ENCODE measurements at regions not wholly inside any gene's neighbourhood (a gene's known extent, or its start where the extent isn't known, plus 50 kb on each side); places are given as distances from the start of the nearest gene placed in this dataset.

DNA sequence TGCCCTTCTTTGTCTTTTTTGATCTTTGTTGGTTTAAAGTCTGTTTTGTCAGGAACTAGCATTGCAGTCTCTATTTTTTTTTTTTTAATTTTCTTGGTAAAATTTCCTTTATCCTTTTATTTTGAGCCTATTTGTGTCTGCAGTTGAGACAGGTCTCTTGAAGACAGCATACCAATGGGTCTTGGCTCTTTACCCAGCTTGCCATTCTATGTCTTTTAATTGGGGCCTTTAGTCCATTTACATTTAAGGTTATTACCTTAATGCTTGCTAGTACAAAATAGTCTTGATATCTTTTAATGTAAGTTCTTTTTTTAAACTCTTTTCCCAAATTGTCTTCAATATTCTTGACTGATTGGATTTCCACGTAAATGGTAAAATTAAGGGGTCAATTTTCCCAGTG is 398.3 kb upstream of the CHRM2 start:
- Histone ChIP-seq H3K9ac (replicated peaks in 1 of 4; ENCODE audit: extremely low read depth in 1 of 4, low read depth in 3 of 4, low read length in 3 of 4) (no peak overlapping the region), H2BK12ac (ENCODE audit: low read depth, low read length) (no peak overlapping the region), H4K8ac (ENCODE audit: extremely low read depth, insufficient read depth, low read length) (no peak overlapping the region), H3K4ac (replicated peaks; ENCODE audit: insufficient read length, low read depth, low read length) (no peak overlapping the region), H2BK20ac (ENCODE audit: low read length) (no peak overlapping the region), H4K20me1 (replicated peaks in 1 of 2; ENCODE audit: control insufficient read depth in 1 of 2, insufficient read depth in 2 of 2, low read length in 2 of 2) (no peaks in the 10 kb centered on the region), H3K23me2 (ENCODE audit: low read depth, low read length) (no peaks in the 10 kb centered on the region), H2AFZ (ENCODE audit: low read length) (no peak overlapping the region), H3K18ac (ENCODE audit: extremely low read depth, low read length) (no peak overlapping the region), H3K4me2 (ENCODE audit: insufficient read depth in 1 of 2, low read depth in 2 of 2, low read length in 2 of 2) (no peak overlapping the region), H2AK5ac (ENCODE audit: low read depth, low read length) (no peak overlapping the region), H3K4me3 (ENCODE audit: extremely low read depth in 1 of 4, insufficient read depth in 2 of 4, low read depth in 3 of 4, low read length in 4 of 4) (no peak overlapping the region), H3K27ac (ENCODE audit: low read depth, low read length) (no peak overlapping the region), H2BK5ac (ENCODE audit: low read depth, low read length) (no peak overlapping the region), H2BK15ac (ENCODE audit: low read length) (no peak overlapping the region), H3K9me3 (ENCODE audit: insufficient read depth in 2 of 2, low read depth in 1 of 2, low read length in 1 of 2) (peaks cover 3 to 6% of the 10 kb centered on the region in 2 experiments; a peak in 2 of 4 replicates), H3K14ac (ENCODE audit: insufficient read length) (no peak overlapping the region), H3K23ac (ENCODE audit: insufficient read length) (no peak overlapping the region), H3K79me2 (ENCODE audit: control insufficient read depth in 1 of 2, insufficient read depth in 2 of 2, low read length in 2 of 2) (no peaks in the 10 kb centered on the region), H4K5ac (ENCODE audit: insufficient read length, low read depth, low read length) (no peak overlapping the region), H3K27me3 (replicated peaks in 1 of 4; ENCODE audit: control insufficient read depth in 3 of 4, extremely low read depth in 1 of 4, insufficient read depth in 3 of 4, low read length in 3 of 4) (no peaks in the 10 kb centered on the region), H3K4me1 (replicated peaks in 1 of 4; ENCODE audit: control insufficient read depth in 3 of 4, insufficient read depth in 4 of 4, low read length in 3 of 4) (no peaks in the 10 kb centered on the region), H3K79me1 (ENCODE audit: low read depth, low read length) (no peaks in the 10 kb centered on the region), H3K56ac (replicated peaks; ENCODE audit: insufficient read length, low read depth, low read length) (no peak overlapping the region), H3K36me3 (ENCODE audit: control insufficient read depth in 2 of 4, insufficient read depth in 4 of 4, low read length in 3 of 4) (no peaks in the 10 kb centered on the region), H4K91ac (replicated peaks; ENCODE audit: insufficient read length, low read length) (no peak overlapping the region), H2BK120ac (replicated peaks; ENCODE audit: low read depth, low read length) (no peak overlapping the region)
- WGBS, 2 experiments (ENCODE audit: extremely low coverage in 1 of 2, insufficient coverage in 1 of 2, insufficient read length in 1 of 2, insufficient replicate concordance in 2 of 2, low coverage in 1 of 2, low lambda C conversion rate in 2 of 2, missing lambda C conversion rate in 1 of 2): 91% methylated on average over 1 of the region's 1 CpG; no CpG with 5 or more reads in 1 of the 2 experiments
- POLR2A ChIA-PET (ENCODE audit: partially characterized antibody): no interaction called here
- no peak for FAIRE-seq
- TF ChIP-seq BACH1 (IDR thresholded peaks at IDR 0.05; ENCODE audit: low read length) (no peak), SP4 (IDR thresholded peaks at IDR 0.05; ENCODE audit: low read length) (no peak), PHF8 (conservative IDR thresholded peaks at IDR 0.05; ENCODE audit: low read depth, low read length) (no peak), CTBP2 (IDR thresholded peaks at IDR 0.05; ENCODE audit: borderline replicate concordance, insufficient read depth, insufficient read length, low read length) (no peak), TCF12 (IDR thresholded peaks at IDR 0.05; ENCODE audit: low read depth, low read length) (no peak), KDM5A (IDR thresholded peaks at IDR 0.05; ENCODE audit: low read length) (no peak), RNF2 (IDR thresholded peaks at IDR 0.05; ENCODE audit: borderline replicate concordance, low read depth, low read length, missing control alignments, poor library complexity, severe bottlenecking) (no peak), CBX5 (IDR thresholded peaks at IDR 0.05; ENCODE audit: low read depth, low read length) (no peak)
- TF ChIP-seq, protein P1, sequence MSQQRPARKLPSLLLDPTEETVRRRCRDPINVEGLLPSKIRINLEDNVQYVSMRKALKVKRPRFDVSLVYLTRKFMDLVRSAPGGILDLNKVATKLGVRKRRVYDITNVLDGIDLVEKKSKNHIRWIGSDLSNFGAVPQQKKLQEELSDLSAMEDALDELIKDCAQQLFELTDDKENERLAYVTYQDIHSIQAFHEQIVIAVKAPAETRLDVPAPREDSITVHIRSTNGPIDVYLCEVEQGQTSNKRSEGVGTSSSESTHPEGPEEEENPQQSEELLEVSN (IDR thresholded peaks at IDR 0.05): no peak
- CTCF ChIA-PET (ENCODE audit: partially characterized antibody): interaction anchor here (0.7 kb wide), 1 partner anchor 331 kb away, joined by 3 read pairs; no protein-coding TSS in a partner anchor
- DNase-seq (ENCODE audit: low read depth in 1 of 2, low spot score in 2 of 2): no peak
